ENCODE measurements at regions not wholly inside any gene's neighbourhood (a gene's known extent, or its start where the extent isn't known, plus 50 kb on each side); places are given as distances from the start of the nearest gene placed in this dataset.
A peak's percentile ranks its signal among the peaks of the same experiment; 100 is the strongest.
"Not testable (repeated sequence)": the region's sequence is repeated elsewhere in the genome, so short reads cannot be mapped to it uniquely, and the experiment has no call there.

DNA sequence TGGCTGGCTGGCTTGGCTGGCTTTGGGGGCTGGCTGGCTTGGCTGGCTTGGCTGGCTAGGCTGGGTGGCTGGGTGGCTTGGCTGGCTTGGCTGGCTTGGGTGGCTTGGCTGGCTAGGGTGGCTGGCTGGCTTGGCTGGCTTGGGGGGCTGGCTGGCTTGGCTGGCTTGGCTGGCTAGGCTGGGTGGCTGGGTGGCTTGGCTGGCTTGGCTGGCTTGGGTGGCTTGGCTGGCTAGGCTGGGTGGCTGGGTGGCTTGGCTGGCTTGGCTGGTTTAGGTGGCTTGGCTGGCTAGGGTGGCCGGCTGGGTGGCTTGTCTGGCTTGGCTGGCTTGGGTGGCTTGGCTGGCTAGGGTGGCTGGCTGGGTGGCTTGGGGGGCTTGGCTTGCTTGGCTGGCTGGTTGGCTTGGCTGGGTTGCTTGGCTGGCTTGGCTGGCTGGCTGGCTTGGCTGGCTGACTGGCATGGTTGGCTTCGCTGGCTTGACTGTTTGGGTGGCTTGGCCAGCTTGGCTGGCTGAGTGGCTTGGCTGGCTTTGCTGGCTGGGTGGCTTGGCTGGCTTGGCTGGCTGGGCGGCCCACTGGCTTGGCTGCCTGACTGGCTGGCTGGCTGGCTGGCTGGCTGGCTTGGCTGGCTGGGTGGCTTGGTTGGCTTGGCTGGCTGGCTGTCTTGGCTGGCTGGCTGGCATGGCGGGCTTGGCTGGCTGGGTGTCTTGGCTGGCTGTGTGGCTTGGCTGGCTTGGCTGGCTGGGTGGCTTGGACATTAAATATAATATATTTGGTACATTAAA lies 246.3 kb upstream of the POTEB2 start:
- not testable (repeated sequence) for H3K9me3 ChIP-seq (ENCODE audit: insufficient read depth, low read depth, low read length); H3K27me3 ChIP-seq (ENCODE audit: insufficient read depth, low read length); H3K79me1 ChIP-seq (ENCODE audit: low read length); H2BK120ac ChIP-seq (ENCODE audit: insufficient read depth, low read length, poor library complexity); H2AFZ ChIP-seq (ENCODE audit: insufficient read depth, low read length, poor library complexity); H3K18ac ChIP-seq (ENCODE audit: low read length); H2AK5ac ChIP-seq (ENCODE audit: low read length); H3K4me3 ChIP-seq (ENCODE audit: low read depth, low read length); H4K8ac ChIP-seq (ENCODE audit: low read depth, low read length); H2BK5ac ChIP-seq (ENCODE audit: low read depth, low read length, poor library complexity); H2BK12ac ChIP-seq (ENCODE audit: low read length); H3K36me3 ChIP-seq (ENCODE audit: control insufficient read depth in 1 of 2, insufficient read depth in 2 of 2, low read length in 2 of 2); H3K27ac ChIP-seq (ENCODE audit: low read depth, low read length); H3K9ac ChIP-seq (ENCODE audit: low read length); DNase-seq; H3K4ac ChIP-seq (ENCODE audit: low read depth, low read length); H3K14ac ChIP-seq (ENCODE audit: low read length); H4K91ac ChIP-seq (ENCODE audit: low read depth, low read length); H3K23ac ChIP-seq (ENCODE audit: low read length); H4K12ac ChIP-seq (ENCODE audit: low read depth, low read length); H3K4me1 ChIP-seq (ENCODE audit: control insufficient read depth in 1 of 2, insufficient read depth in 2 of 2, low read length in 2 of 2); H3K4me2 ChIP-seq (ENCODE audit: low read length); H3K79me2 ChIP-seq (ENCODE audit: control insufficient read depth, insufficient read depth, low read length, poor library complexity)
- no CpG with 5 or more reads among the region's 4 CpGs for WGBS (ENCODE audit: extremely low coverage, insufficient coverage, insufficient read length)

GRCh38 chr15:21111861-21112260 lies 245.7 kb upstream of the POTEB2 start:
- not testable (repeated sequence) for H3K36me3 ChIP-seq (ENCODE audit: control insufficient read depth in 1 of 2, insufficient read depth in 2 of 2, low read length in 2 of 2); H3K18ac ChIP-seq (ENCODE audit: low read length); H2BK5ac ChIP-seq (ENCODE audit: low read depth, low read length, poor library complexity); H2AK5ac ChIP-seq (ENCODE audit: low read length); H3K4me1 ChIP-seq (ENCODE audit: control insufficient read depth in 1 of 2, insufficient read depth in 2 of 2, low read length in 2 of 2); H3K27me3 ChIP-seq (ENCODE audit: insufficient read depth, low read length); H2AFZ ChIP-seq (ENCODE audit: insufficient read depth, low read length, poor library complexity); H3K79me1 ChIP-seq (ENCODE audit: low read length); H2BK12ac ChIP-seq (ENCODE audit: low read length); H3K4me3 ChIP-seq (ENCODE audit: low read depth, low read length); H3K4ac ChIP-seq (ENCODE audit: low read depth, low read length); H4K8ac ChIP-seq (ENCODE audit: low read depth, low read length); H3K4me2 ChIP-seq (ENCODE audit: low read length); H2BK120ac ChIP-seq (ENCODE audit: insufficient read depth, low read length, poor library complexity); H3K27ac ChIP-seq (ENCODE audit: low read depth, low read length); H4K91ac ChIP-seq (ENCODE audit: low read depth, low read length); H3K14ac ChIP-seq (ENCODE audit: low read length); H3K23ac ChIP-seq (ENCODE audit: low read length); H3K9ac ChIP-seq (ENCODE audit: low read length); H3K79me2 ChIP-seq (ENCODE audit: control insufficient read depth, insufficient read depth, low read length, poor library complexity); H4K12ac ChIP-seq (ENCODE audit: low read depth, low read length); H3K9me3 ChIP-seq (ENCODE audit: insufficient read depth, low read depth, low read length)
- no CpG with 5 or more reads among the region's 2 CpGs for WGBS (ENCODE audit: extremely low coverage, insufficient coverage, insufficient read length)
- peak in 1 of 2 donors; percentile 0 for DNase-seq

DNA sequence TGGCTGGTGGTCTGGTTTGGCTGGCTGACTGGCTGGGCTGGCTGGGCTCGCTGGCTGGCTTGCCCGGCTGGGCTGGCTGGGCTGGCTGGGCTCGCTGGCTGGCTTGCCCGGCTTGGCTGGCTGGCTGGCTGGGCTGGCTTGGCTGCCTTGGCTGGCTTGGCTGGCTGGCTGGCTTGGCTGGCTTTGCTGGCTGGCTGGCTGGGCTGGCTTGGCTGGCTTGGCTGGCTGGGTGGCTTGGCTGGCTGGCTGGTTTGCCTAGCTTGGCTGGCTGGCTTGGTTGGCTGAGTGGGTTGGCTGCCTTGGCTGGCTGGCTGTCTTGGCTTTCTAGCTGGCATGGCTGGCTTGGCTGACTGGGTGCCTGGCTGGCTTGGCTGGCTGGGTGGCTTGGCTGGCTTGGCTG lies 245.1 kb upstream of the POTEB2 start:
- H3K9ac ChIP-seq (ENCODE audit: low read length); H2BK12ac ChIP-seq (ENCODE audit: low read length); H3K36me3 ChIP-seq (ENCODE audit: control insufficient read depth in 1 of 2, insufficient read depth in 2 of 2, low read length in 2 of 2); H3K4me2 ChIP-seq (ENCODE audit: low read length); H4K12ac ChIP-seq (ENCODE audit: low read depth, low read length); H3K9me3 ChIP-seq (ENCODE audit: insufficient read depth, low read depth, low read length); H3K79me2 ChIP-seq (ENCODE audit: control insufficient read depth, insufficient read depth, low read length, poor library complexity); H3K14ac ChIP-seq (ENCODE audit: low read length); H2AFZ ChIP-seq (ENCODE audit: insufficient read depth, low read length, poor library complexity); H3K23ac ChIP-seq (ENCODE audit: low read length); H2AK5ac ChIP-seq (ENCODE audit: low read length); H2BK5ac ChIP-seq (ENCODE audit: low read depth, low read length, poor library complexity); H3K27me3 ChIP-seq (ENCODE audit: insufficient read depth, low read length); H3K4ac ChIP-seq (ENCODE audit: low read depth, low read length); H3K18ac ChIP-seq (ENCODE audit: low read length); H2BK120ac ChIP-seq (ENCODE audit: insufficient read depth, low read length, poor library complexity); DNase-seq; H3K27ac ChIP-seq (ENCODE audit: low read depth, low read length); H3K4me1 ChIP-seq (ENCODE audit: control insufficient read depth in 1 of 2, insufficient read depth in 2 of 2, low read length in 2 of 2); H3K4me3 ChIP-seq (ENCODE audit: low read depth, low read length); H3K79me1 ChIP-seq (ENCODE audit: low read length); H4K91ac ChIP-seq (ENCODE audit: low read depth, low read length); H4K8ac ChIP-seq (ENCODE audit: low read depth, low read length): not testable (repeated sequence)
- no CpG with 5 or more reads among the region's 4 CpGs for WGBS (ENCODE audit: extremely low coverage, insufficient coverage, insufficient read length)

DNA sequence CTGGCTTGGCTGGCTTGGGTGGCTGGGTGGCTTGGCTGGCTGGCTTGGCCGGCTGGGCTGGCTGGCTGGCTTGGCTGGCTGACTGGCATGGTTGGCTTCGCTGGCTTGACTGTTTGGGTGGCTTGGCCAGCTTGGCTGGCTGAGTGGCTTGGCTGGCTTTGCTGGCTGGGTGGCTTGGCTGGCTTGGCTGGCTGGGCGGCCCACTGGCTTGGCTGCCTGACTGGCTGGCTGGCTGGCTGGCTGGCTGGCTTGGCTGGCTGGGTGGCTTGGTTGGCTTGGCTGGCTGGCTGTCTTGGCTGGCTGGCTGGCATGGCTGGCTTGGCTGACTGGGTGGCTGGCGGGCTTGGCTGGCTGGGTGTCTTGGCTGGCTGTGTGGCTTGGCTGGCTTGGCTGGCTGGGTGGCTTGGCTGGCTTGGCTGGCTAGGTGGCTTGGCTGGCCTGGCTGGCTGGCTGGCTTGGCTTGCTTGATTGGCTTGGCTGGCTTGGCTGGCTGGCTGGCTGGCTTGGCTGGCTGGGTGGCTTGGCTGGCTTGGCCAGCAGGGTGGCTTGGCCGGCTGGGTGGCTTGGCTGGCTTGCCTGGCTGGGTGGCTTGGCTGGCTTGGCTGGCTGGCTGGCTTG lies 244.2 kb upstream of the POTEB2 start:
- H3K36me3 ChIP-seq (ENCODE audit: control insufficient read depth in 1 of 2, insufficient read depth in 2 of 2, low read length in 2 of 2); H3K79me1 ChIP-seq (ENCODE audit: low read length); H3K79me2 ChIP-seq (ENCODE audit: control insufficient read depth, insufficient read depth, low read length, poor library complexity); H4K8ac ChIP-seq (ENCODE audit: low read depth, low read length); H2AK5ac ChIP-seq (ENCODE audit: low read length); H3K27ac ChIP-seq (ENCODE audit: low read depth, low read length); H3K14ac ChIP-seq (ENCODE audit: low read length); H3K27me3 ChIP-seq (ENCODE audit: insufficient read depth, low read length); DNase-seq; H3K4me2 ChIP-seq (ENCODE audit: low read length); H3K4me1 ChIP-seq (ENCODE audit: control insufficient read depth in 1 of 2, insufficient read depth in 2 of 2, low read length in 2 of 2); H3K9me3 ChIP-seq (ENCODE audit: insufficient read depth, low read depth, low read length); H4K91ac ChIP-seq (ENCODE audit: low read depth, low read length); H3K4me3 ChIP-seq (ENCODE audit: low read depth, low read length); H3K9ac ChIP-seq (ENCODE audit: low read length); H3K18ac ChIP-seq (ENCODE audit: low read length); H4K12ac ChIP-seq (ENCODE audit: low read depth, low read length); H3K4ac ChIP-seq (ENCODE audit: low read depth, low read length); H2BK120ac ChIP-seq (ENCODE audit: insufficient read depth, low read length, poor library complexity); H2AFZ ChIP-seq (ENCODE audit: insufficient read depth, low read length, poor library complexity); H3K23ac ChIP-seq (ENCODE audit: low read length); H2BK12ac ChIP-seq (ENCODE audit: low read length); H2BK5ac ChIP-seq (ENCODE audit: low read depth, low read length, poor library complexity): not testable (repeated sequence)
- WGBS (ENCODE audit: extremely low coverage, insufficient coverage, insufficient read length), result no CpG with 5 or more reads among the region's 5 CpGs
